NCI-H446 (cell line): ENCODE measurements at regions not wholly inside any gene's neighbourhood (a gene's known extent, or its start where the extent isn't known, plus 50 kb on each side); places are given as distances from the start of the nearest gene placed in this dataset.

ENCODE experiments used
- DNase-seq, 2 experiments: peaks; one replicate each; lab custom pipeline; 2025; lab: John Stamatoyannopoulos, UW

- no peak for DNase-seq
Observed at GRCh38 chr2:226079671-226080181, 680.2 kb downstream of the NYAP2 start.

DNA sequence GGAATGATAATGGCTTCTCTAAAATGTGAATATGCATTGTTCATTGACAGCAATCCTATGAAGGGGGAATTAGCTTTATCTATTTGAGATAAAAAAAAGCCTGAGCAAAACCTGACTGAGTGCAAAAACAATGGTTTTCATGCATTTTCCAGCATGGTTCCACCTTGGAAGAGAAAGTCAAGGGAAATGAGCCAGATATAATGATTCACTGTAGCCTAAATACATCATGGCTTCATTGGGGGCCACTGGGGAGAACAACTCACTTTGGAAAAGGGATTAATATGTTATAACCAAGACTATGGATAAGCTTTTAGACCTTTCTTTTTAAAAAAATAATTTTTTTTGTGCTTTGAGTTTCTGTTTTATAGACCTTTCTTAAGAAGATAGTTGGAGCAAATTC lies 679.7 kb downstream of the NYAP2 start:
- DNase-seq = no peak

DNA sequence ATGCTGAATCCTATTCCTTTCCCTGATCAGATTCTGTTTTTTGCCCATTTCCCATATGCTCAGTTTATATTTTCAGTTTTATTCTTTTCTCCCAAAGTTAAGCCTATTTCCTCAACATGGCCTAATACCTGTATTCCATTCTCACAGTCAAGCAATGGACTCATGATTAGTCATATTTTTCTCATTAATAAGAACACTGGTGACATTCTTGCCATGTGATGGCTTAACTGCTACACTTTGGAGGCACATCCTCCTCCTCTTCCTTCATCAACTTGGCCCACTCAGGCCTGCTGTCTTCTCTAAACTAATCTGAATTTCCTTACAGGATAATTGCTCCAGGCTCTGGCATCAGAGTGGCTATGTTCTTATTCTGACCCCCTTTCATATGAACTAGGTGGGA lies 679.2 kb downstream of the NYAP2 start:
- DNase-seq = no peak

DNA sequence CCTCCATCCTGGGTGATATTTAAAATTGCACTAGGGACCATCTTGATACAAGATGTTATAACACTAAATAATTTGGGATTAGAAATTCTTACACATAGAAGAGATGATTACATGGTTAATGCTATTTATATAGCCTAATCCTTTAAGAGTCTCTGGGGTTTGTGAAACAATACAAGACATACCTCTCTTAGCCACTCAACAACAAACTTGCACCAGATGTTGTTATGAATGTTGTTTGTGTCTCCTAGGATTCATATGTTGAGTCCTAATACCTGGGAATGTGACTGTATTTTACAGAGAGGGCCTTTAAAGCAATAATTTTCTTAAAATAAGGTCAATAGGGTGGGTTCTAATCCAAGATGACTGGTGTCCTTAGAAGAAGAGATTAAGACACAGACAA lies 678.3 kb downstream of the NYAP2 start:
- no peak for DNase-seq

DNA sequence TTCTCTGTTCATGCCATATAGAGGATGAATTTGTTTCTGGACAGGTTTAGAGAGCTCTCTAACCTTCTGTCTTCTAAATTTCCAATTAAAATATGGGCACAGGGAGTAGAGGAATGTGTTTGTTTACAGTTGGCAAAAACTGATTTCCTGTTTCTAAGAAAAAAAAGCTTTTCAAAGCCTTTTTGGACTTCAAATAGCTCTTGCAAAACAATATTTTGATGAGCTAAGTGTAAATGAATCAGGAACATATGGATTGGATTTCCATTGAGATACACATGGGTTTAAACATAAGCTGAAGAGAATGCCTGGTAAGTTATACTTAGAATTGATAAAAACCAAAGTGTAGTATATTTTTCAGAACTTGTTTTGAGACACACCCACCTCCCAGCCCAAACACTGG lies 677.5 kb downstream of the NYAP2 start:
- DNase-seq = no peak

GRCh38 chr2:226076529-226076928 lies 677.0 kb downstream of the NYAP2 start:
- DNase-seq = no peak

GRCh38 chr2:226074391-226074790 lies 674.9 kb downstream of the NYAP2 start:
- no peak for DNase-seq

- DNase-seq = no peak
Observed at GRCh38 chr2:226073496-226074160, 674.1 kb downstream of the NYAP2 start.

GRCh38 chr2:226066873-226067272 lies 667.4 kb downstream of the NYAP2 start:
- DNase-seq = no peak

GRCh38 chr2:226066391-226066790 lies 666.9 kb downstream of the NYAP2 start:
- DNase-seq = no peak

DNA sequence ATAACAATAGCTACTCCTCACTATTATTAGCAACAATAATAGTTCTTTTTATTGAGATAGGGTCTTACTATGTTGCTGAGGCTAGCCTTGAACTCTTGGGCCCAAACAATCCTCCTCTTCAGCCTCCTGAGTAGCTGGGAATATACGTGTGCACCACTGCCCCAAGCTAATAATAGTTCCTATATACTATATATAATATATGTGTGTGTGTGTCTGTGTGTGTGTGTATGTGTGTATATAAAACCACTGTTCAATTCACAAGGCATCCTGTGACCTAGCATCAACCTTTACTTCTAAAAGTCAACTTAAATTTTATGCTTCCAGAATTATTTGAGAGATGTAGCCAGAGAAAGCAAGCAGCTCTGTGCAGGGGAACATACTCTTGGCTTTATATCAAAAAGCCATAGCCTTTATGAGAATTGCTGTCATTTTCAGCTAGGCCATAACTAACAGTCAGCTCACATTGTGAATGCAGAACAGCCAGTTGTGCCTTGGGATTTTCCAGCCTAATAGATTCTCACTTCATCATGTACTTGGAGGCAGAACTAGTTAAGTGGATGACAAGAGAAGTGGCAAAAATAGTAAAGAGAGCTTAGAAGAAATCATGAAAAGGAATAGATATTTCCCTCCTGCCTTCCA lies 665.5 kb downstream of the NYAP2 start:
- DNase-seq = no peak

DNA sequence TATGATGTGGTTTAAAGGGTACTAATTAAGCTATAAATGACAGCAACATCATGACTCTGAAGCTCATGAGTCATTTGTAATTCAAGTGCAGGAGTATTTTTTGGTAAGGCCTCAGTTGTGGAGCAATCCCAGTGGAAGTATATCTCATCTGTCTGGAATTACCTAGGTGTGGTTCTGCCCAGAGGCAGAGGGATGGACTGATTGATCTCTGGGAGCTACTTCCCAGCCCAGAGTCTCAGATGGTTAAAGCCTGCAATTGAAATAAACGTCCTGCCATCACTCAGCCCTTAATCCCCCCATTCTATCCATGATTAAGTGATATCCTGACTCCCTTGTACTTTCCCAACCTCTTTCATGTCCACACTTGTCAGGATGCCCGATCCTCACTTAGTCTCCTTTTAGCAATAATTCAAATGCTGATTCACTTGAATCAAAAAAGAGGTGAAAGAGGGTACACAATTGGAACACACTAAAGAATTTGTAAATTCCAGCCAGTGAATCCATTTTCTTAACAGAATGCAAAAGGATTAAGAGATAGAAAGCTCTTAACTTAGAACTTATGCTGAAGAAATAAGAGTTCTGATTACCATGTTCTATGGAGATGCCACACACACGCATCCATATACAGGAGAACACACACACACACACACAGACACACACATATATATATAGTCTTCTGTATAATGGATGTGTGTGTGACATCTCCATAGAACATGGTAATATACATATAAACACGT lies 664.4 kb downstream of the NYAP2 start:
- no peak for DNase-seq

GRCh38 chr2:226059961-226060627 lies 660.6 kb downstream of the NYAP2 start:
- DNase-seq = no peak

GRCh38 chr2:226057914-226058313 lies 658.4 kb downstream of the NYAP2 start:
- DNase-seq = no peak

- DNase-seq = no peak
Observed at GRCh38 chr2:226057365-226057764, 657.9 kb downstream of the NYAP2 start.

DNA sequence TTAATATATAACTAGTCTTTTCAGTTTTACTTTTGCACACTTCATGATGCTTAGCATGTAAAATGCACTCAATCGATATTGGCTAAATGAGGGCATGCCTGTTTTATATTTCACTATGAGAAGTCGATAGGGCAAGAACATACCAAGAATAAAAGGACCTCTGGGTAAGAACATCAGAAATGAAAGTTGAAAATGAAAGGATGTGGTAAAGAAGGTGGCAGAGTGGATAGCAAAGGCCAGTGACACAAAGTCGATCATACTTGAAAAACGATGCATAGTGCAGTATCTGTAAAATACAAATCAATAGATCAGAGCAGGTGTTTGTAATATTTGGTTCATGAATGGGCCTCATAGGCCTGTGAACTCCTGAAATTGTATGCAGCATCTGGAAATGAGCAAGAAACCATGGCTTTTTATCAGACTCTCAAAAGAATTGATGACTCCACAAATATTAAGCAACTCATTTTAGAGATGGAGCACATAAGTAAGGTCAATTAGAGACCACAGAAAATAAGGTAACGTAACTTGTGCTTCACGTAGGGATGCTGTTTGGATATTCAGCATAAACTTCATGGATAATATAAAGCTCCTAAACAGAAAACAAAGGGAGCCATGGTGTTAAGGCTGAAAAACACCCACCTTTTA lies 653.4 kb downstream of the NYAP2 start:
- no peak for DNase-seq

DNA sequence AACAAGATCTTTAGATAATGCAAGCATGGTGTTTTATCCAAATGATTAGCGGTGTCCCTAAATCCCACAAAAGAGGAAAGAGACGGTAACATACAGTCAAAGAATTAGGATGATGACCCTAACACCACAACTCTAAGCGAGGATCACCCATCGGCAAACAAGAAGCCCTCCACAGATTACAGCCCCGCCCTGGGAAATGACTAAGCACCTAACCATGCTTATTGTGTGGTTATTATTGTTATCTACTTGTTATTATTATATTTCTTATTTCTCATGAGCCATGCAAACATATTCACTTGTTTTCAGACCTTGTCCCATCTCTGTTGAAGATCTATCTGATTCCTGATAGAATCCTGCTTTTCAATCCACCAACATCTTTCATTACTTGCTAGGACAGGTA lies 651.3 kb downstream of the NYAP2 start:
- DNase-seq = no peak

DNA sequence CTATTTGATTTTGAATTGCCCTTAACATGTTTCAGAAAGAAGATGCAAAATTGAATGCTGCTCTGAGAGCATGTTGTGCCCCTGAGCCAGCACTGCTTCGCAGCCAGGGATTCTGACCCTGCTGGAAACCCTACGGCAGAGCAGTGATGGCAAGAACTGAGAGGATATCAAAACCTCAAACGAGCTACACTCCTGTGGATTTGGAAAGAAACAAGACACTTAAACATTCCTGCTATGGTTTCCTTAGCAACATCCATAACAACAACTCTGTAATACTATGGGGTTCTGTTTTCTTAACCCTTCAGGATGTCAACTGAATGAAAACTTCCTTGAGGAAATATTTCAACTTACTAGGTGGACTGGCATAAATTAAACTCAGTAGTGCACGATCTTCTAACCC lies 649.1 kb downstream of the NYAP2 start:
- DNase-seq = no peak

DNA sequence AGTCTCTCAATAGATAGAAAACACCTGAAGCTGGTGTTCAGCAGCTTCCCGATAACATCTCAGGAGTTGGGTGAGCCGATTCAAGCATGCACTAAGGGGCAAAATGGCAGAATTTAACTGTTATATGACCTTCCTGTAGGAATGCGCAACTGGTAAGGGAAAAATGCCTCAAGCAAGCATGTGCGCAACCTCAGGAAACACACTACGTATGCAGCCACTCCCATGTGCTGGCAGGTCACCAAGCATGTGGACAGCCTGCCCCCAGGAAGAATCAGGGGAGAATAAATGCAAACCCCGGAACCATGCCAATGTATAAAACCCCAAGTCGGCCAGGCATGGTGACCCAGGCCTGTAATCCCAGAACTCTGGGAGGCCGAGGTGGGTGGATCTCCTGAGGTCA lies 645.6 kb downstream of the NYAP2 start:
- DNase-seq = no peak

GRCh38 chr2:226040344-226040900 lies 640.9 kb downstream of the NYAP2 start:
- DNase-seq = no peak

DNA sequence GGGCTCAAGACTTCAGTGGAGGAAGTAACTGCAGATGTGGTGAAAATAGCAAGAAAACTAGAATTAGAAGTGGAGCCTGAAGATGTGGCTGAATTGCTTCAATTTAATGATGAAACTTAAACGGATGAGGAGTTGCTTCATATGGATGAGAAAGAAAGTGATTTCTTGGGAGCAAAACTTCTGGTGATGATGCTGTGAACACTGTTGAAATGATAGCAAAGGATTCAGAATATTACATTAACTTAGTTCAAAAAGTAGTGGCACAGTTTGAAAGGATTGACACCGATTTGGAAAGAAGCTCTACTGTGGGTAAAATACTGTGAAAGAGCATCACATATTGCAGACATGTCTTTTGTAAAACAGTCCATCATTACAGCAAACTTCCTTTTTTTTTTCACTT lies 638.0 kb downstream of the NYAP2 start:
- no peak for DNase-seq
